NCI-H1436 (cell line): ENCODE measurements at regions not wholly inside any gene's neighbourhood (a gene's known extent, or its start where the extent isn't known, plus 50 kb on each side); places are given as distances from the start of the nearest gene placed in this dataset.

Experiments
- DNase-seq: peaks from one replicate; lab custom pipeline; 2025; lab: John Stamatoyannopoulos, UW

DNA sequence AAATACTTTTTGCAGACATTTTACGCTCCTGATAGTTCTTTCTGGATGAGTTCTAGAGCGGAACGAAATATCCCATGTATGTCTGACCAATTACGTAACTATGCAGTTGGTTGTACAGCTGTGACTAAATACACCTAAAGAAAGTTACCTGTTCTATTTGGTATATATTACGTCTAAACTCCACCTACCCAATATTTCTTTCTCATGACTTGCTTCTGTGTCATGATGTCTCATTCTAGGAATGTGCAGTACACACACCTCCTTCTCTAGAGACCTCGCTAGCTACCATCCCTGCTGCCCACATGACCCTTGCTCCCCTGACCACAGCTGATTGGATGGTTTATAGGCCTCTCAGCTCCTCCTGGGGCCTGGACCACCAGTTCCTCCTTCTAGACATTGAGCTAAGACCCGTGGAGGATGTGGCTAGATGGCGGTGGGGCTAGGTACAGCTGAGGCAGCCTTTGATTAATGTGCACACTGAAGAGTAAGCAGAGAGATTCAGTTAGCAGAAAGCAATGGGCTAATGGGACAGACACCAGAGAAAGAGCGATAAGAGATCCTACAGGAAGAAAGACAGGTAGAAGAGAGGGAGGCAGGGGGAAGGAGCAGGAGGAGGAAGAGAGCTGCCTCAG lies 422.1 kb downstream of the COG6 start:
- DNase-seq, result no peak

DNA sequence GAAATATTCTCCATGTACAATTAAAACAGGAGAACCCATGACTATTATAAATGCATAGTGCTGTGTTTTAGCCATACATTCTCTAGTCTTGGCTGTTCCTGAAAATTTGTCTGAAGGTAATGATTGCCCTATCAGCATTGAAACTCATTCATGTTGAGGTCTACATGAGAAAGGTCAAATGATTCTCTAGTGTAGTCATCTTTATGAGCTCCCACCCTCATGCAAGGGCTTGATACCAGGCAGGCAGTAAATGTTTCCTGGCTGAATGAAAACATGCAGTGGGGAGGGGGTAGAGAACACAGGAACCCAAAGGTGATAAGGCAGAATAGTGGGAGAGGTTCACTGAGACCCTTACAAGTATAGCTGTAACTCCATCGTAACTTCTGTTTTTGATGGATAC lies 424.3 kb downstream of the COG6 start:
- no peak for DNase-seq

DNA sequence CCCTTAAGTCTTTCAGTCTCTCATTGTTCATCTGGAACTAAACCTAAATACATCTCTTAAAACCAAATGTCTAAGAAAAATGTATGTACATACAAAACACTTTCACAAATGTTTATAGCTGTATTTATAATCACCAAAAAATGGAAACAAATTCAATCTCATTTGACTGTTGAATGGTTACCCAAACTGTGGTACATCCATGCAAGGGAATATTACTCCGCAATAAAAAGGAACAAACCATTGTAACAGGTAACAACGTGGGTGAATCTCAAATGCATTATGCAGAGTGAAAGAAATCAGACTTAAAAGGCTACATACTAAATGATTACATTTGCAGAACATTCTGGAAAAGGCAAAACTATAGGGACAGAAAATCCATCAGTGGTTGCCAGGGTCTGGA lies 425.2 kb downstream of the COG6 start:
- no peak for DNase-seq

DNA sequence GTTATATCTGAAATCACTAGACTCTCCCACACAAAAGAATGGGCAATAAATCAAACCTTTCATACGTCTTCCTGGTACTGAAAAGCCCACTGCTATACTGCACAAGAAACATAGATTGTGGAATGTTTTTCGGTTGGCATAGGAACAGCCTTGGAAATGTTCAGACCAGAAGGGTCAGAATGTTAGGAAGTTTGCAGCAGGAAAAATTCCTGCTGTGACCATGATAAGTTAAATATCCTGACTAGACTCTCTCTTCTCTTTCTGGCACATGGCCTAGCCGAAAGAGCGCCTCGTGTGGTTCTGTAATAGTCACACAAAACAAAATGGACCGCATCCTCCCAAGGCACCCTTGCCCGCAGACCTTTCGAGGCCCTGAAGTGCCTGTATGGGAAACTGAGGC lies 427.2 kb downstream of the COG6 start:
- no peak for DNase-seq

DNA sequence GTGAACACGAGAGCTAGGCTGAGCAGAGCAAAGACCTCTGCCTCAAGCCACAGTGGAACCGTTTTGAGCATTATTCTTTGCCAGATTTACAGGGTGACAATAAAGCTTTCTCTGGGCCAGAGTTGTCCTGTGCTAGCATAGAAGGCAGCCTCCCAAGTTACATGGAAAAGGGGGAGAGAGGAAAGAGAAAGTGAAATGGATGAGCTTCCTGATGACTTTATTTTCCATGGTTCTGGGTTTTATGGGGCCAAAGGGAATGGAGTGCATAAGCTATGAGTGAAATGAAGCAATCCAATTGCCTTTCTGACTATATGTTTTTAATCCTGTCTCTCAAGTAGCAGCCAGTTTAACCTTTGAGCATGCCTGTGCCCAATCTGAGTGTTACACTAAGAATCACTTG lies 428.4 kb downstream of the COG6 start:
- DNase-seq, result no peak

DNA sequence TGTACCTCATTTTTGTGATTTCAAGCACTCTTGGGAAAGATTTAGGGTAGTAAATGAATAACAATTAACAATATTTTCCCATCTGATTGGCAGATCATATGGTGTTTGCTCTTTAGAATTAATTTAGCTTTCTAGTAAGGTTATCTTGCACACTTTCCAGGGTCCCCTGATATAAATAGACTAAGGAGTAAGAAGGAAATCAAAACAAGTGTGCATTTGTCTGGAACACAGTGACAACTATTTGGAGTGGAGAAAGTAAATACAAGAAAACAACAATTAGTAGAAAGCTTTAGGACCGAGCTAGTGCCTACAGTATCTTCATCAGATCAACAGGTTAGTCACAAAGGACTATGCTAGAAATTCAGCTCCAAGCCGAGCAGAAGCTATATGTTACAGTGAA lies 429.5 kb downstream of the COG6 start:
- no peak for DNase-seq

DNA sequence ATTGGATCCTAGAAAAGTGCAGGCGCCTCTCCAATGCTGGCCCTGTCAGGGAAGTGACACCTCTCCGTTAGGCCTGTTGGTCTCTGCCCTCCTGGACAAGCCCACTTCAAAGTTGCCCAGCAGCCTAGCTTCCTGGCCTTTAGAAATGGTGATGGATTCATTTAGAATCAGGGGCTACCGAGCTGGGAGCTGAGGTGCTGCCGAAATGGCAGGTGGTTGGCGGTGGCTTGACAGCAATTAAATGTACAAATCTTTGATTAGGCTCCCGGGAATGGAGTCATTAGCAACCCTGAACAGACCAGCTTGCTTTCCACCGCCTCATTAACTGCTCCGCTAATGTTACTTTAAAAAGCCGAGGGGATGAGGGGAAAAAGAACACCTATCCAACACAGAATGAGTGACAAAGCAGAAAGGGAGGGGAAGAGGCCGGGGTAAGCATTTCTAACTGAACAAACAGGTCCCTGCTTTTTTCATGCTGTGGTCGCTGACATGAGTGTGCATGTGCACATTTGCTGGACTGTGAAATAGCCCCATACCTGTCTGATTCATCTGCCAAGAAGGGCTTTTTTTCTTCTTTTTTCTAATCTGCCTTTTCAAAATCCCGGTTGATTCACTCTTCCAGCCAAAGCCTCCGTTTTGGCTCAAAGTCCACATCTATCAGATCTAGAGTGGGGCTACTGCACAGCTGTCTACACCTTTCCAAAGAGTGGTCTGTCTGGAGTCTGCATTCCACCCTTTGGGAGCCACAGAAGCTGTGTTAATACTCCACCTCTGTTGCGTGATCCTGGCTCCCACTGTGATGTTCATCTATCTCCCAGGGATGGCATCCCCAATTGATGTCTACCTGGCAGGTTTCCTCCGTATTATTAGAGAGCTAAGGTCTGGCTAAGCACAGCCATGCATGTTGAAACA lies 431.9 kb downstream of the COG6 start:
- peak; percentile 44 for DNase-seq

DNA sequence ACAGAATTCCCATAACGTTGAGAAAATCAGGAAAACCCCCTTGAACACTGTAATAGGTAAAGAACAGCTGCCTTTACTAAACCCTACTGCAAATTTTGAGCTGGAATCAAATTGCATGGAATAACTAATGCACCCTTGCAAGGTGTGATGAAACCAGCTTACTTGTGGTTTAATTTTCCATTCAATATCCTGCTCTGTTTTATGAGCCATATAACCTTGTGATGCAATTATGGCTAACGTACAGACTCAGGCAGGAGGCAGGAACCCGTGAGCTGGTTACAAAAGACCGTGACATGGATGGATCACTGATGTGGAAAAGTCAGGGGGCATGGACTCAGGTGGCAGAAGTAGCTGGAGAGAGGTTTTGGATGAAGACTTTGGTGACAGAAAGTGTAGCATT lies 438.6 kb downstream of the COG6 start:
- DNase-seq, result no peak

DNA sequence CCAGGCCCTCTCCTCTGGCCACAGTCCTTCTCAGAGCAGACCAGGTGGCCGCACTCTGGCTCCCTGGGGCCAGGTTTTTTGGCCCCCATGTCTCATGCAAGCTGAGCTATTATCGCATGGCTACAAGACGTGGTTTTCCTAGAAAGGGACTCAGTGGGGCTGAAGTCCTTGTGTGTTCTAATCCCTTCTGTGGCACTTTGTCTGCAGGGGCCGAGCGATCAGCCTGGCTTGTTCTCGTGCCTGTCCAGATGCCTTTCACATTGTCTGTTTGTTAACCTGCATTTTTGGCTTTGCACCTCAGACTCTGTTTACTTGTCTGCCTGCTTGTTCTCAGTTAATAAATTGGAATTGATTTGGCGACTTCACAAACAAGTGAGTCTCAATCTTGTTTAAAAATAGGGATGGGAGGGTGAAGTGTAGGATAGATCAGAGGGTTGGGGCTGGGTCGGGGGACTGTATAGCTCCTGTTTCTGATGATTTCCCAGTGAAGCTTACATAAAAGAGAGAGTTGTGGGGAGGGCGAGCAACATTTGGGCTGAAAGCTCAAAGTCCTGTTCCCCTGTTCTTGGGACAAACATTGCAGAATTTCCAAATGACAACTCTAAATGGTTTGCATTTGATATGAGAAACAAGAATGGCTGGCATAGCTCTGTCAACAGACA lies 440.4 kb downstream of the COG6 start:
- no peak for DNase-seq

DNA sequence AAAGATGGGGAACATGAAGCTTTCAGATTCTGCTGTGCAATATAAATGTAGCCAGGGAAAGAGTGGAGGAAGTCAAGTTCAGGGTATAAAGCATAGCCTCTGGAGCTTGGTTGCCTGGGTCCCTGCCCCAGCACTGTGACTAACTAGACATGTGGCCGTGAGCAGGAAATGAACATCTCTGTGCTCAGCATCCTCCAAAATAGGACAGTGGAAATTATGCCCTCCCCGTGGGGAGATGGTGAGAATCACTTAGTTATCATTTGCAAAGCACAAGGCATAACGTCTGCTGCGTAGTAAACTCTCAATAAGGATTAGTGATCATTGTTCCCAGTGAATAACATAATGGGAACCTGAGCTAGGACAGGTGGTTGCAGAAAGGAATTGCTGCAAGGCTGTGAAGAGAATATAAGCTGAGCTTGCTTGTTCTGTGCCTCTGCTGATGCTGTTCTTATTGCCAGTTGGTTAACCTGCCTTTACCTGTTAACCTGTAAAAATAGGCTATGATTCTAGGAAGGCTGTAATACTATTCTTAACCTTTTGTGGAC lies 441.0 kb downstream of the COG6 start:
- peak; percentile 43 for DNase-seq

DNA sequence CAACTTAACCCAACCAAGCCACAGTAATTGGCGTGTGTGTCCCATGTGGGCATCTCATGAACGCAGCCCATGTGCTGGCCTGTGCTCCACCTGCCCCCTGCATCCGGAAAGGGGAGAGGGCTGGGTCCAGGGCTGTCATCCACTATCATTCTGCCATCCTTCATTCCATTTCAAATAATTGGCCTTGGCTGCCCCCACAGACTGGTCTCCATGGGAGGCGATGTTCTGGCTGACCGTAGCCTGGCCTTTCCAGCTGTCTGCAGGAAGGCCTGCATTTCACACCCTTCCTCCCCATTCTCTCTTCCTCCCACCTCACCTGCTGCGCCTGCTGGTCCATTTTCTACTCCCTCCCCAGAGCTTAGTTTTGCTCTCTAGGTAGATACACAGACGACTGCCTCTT lies 442.8 kb downstream of the COG6 start:
- DNase-seq, result no peak

DNA sequence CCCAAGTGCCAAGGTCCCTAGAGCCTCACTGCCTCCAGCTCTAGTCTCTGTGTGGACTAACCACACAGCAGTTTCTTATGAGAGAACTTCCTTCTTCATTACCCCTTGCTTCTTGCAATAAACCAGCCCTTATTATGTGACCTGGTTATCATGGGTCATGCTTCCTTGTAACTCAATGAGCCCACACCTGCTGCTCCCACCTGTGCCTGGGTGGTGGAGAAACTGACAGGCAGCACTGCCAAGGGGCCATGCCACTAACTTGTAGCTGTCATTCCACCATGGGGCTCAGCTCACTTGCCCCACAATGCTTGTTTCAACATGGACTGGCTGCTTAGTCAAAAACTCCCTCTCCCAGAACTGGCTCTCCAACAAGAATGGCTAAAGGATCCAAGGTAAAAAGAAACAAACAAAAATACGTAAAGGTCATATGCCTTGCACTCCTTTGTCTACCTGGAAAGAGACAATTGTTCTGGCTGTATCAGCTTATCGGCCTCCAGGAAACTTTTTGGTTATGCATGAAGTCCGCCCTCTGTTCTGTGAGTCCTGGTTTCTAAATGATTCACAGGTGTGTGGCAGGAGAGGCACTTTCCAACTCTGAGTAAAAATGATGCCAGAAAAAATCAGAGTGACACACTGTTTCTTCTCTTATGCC lies 446.4 kb downstream of the COG6 start:
- no peak for DNase-seq

DNA sequence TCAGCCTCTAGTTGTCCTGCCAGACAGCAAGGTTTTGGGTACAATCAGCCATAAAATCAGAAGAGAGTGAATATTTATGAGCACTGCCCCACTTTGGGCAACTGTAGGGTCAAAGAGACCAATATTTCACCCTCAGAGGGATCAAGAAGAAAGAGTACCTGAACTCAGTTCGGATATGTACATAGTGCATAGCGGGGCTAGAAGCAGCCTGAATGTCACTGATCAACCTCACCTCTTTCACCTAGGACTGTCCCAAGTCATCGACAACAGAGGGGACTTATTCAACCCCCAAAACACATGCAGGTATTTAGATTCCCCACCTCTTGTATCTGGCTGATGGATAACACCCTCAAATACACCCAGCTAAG lies 446.9 kb downstream of the COG6 start:
- no peak for DNase-seq

DNA sequence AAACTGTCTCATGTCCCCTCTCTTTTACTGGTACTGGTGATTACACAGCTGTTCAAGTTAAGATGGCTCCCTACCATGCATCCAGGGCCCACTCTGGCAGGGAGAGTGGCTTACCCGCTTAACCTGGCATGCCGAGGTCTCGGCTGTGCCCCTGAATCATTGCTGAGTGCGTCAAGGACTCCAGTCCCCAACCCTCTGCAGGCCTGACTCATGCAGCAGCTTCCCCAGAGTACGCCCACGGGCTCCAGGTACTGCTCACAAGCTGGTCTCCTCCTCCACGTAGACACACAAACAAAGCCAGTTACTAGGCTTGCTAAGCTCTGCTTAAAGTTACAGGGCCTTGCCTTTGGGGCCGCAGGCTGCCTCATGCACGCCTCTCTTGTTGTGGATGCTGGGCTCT lies 447.4 kb downstream of the COG6 start:
- no peak for DNase-seq

DNA sequence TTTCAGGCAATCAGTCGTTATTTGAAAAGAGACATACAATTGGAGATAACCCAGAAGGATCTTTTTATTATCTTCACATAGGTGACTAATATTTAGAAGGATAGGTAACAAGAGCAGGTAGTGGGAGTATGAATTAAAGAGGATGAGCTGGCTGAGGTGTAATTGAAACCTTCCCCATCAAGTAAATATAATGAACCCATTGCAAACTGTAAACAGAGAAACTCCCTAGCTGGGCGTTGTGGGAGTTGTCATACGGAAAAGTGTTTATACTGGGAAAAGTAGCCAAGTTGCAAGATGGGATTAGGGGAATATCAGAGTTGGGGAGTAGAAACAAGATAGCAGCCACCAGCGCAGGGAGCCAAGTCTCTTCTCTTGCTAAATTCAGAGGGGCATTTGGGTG lies 448.4 kb downstream of the COG6 start:
- no peak for DNase-seq

DNA sequence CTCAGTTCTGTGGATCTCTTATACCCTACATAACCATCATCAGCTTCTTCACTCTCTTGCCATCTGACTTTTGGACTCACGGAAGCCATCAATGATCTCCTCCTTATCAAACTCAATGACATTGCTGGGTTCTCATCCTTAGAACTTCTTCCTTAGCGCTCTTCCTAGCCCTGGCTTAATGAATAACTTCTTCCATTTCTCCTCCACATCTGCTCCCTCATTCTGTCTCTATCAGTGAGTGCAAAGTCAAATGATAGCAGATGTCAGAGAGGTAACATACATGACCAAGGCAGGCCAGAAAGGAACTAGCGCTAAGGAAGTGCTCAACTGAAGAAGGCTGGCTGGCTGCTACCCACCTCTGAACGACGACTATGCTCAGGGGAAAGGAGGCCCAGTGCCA lies 449.8 kb downstream of the COG6 start:
- no peak for DNase-seq

DNA sequence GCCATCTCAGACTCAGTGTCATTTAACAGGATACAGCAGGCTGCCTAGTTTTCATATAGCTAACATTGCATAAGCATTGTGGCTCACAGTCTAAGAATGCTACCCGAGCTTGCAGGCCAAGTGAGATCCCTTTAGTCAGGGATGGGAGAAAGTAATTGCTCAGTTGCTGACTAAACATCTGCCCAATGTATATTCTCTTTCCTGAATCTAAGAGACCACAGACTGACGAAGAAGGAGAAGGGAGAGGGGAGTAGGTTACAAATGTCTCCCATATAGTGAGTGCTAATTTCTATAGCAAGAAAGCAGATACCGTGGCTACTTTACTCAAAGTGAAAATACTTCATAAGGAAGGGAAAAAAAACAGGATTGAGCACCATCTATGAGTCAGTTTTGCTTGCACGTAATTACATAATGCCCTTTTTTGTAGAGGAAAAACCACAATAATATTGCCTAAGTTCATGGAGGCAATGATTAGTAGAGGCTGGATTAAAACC lies 453.9 kb downstream of the COG6 start:
- DNase-seq, result no peak

DNA sequence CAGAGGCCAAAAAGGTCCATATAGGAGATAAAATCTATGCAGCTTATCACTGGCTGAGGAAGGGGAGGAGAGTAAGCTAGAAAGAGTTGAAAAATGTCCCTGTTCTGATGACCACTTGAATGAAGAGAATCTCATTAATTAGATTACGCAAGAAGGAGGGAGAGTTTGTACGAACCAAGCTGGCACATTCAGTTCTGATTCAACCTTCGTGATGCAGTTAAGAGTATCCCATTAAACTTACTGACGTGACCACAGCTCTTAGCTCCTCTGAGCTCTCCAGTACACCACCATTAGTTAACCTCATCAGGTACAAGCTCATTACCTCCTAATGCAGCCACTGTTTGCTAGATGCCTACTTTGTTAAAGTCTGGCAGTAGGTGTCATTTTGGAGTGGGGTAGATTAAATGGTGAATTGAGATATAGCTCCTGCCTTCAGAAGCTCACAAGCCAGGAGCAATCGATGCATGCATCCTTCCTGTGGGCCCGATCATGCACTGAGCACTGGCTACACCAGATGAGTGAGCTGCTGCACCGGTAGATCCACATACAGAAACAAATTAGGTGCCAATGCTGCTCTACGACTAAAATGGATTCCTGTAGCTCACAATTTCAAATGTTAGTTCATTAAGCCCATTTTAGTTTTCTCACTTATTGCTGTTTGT lies 458.3 kb downstream of the COG6 start:
- no peak for DNase-seq

DNA sequence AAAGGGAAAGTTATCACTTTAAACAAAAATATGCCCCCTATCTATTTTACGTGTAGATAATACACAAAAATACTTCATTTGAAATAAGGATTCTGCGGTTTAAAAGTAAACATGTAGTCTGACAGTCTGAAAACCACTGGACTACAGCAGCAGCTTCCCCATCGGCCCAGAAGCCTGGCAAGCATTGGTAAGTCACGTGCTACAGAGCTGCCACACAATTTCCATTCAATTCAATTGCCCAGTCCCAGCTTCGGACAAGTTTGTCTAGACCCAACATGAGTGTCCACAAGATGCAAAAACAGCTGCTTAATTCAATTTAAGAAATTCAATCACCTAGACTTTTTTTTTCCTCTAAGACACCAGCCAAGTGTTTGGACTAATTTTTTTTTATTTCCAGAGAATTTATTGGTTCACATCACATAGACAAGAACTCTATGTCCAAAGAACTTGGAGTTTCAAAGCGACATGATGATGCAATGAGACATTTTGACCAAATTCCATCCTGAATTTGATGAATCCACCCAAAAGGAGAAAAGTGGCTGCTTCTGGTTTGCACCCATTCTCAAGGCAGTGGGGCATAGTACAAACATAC lies 458.9 kb downstream of the COG6 start:
- no peak for DNase-seq

DNA sequence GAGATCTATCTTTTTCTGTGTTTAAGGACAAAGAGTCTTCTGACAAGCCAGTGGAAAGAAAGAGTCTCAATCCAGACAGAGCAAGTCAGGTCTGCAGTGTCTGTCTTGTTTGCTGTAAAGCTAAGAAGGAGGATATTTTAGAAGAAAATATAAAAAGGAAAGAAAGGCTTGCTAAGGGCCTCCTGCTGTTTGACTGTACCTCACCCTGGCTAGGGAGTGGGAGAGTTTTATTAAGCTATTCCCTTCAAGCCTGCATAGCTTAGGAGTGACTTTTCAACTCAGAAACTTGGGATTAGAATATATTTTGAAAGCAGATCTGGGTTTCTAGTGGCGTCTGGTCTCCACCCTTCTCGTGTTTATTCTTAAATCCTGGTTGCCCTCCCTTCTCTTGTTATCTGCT lies 460.0 kb downstream of the COG6 start:
- no peak for DNase-seq

DNA sequence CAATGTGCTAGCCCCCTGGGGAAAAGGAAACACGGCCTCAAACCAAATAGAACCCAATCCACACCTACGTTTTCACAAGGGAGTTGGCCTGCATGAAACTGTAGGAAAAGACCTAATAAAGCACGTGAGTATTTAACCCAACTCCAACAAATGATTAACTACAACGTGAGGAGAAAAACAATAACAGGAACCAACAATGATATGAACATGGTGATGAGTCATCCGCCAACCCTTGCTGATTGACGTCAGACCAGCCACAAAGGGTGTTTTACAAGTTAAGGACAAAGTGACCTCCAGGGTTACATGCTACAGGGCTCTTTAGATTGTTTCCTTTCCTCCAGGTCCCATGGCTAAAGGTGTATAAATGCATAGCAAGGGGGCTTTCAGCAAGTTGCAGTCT lies 460.5 kb downstream of the COG6 start:
- no peak for DNase-seq
